HG03045 (cell line): ENCODE measurements at regions not wholly inside any gene's neighbourhood (a gene's known extent, or its start where the extent isn't known, plus 50 kb on each side); places are given as distances from the start of the nearest gene placed in this dataset.

Experiments
- ATAC-seq: cut with Tn5 transposase; IDR thresholded peaks from one replicate; pipeline ENCODE4 v1.9.1; 2021; ENCODE audit warnings: mild to moderate bottlenecking, moderate library complexity; ENCODE audit not compliant: unreplicated experiment

DNA sequence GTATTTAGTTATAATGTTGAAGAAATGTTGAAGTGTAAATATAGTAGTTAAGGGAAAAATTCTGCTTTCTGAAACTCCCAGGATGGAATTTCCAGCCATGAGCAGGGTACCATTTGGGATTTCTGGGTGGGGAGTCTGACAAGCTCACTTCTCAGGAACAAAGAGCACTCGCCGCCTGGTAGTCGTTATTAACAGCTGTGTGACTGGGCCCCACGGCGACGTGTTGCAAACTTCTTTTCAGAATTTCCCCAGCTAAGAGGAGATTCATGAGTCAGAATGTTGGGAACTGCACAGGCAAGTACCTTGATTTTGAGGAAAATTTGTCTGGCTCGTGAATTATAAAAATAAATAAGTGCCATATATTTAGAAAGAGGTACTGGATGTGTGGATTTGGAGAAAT, 103.7 kb downstream of the LACC1 start:
- no peak for ATAC-seq

DNA sequence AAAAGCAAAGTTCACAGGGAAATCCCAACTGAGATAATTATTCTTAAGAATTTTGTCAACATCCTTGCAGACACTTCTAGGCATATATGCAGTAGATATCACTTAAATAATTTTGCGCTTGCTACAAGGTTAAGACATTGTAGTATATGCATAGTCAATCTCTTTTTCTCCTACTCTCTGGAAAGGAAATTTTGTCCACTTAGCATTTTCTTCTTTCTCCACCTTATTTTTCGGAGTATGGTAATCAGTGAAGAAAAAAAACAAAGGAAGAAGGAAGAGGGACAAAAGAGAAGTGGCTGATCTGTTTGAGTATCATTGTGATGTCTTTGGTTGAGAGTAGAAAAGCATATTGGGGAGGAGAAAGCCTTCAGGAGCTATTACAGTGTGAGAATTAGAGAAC, 104.6 kb downstream of the LACC1 start:
- no peak for ATAC-seq

GRCh38 chr13:43985422-43986072, 105.8 kb downstream of the LACC1 start:
- ATAC-seq = no peak

GRCh38 chr13:43986421-43986981, 106.8 kb downstream of the LACC1 start:
- ATAC-seq = no peak

GRCh38 chr13:43988302-43988701, 108.6 kb downstream of the LACC1 start:
- ATAC-seq = no peak

DNA sequence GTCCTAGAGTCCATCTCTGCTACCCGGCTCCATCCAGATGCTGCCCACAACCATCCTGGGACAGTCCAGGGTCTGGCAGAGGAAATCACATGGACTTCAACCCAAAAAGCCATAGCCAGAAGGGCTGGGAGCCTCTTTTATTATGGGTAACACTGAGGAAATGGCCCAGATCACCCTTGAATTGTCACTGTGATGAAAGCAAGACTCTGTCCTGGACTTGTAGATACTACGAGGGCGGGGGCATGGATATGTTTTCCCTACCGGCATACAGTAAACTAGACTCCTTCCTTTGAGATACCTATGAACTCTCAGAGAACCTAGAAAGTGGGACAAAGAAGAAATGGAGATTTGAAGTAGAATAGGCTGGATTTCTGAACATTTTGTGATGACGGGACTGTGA, 110.3 kb downstream of the LACC1 start:
- ATAC-seq = no peak

DNA sequence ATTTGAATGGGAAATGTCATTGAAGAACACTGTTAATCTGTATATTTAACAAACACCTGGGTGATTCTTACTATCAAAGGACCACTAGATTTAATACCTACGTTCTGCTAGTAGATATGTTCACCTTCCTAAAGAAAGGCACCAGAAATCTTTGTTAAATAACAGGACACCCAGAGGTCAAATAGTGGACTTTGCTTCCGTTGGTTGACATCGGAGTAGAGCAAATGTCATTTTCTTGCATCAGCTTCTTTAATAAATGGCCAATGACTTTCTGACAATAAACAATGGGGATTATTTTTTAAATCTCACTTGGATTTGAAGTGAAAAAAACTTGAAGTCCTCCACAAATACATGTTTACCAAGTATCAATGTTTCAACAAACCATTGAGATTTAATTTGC, 111.1 kb downstream of the LACC1 start:
- ATAC-seq = no peak

- ATAC-seq = no peak
Measured at GRCh38 chr13:43991773-43992201, 112.1 kb downstream of the LACC1 start.

GRCh38 chr13:43992211-43992610, 112.5 kb downstream of the LACC1 start:
- no peak for ATAC-seq

DNA sequence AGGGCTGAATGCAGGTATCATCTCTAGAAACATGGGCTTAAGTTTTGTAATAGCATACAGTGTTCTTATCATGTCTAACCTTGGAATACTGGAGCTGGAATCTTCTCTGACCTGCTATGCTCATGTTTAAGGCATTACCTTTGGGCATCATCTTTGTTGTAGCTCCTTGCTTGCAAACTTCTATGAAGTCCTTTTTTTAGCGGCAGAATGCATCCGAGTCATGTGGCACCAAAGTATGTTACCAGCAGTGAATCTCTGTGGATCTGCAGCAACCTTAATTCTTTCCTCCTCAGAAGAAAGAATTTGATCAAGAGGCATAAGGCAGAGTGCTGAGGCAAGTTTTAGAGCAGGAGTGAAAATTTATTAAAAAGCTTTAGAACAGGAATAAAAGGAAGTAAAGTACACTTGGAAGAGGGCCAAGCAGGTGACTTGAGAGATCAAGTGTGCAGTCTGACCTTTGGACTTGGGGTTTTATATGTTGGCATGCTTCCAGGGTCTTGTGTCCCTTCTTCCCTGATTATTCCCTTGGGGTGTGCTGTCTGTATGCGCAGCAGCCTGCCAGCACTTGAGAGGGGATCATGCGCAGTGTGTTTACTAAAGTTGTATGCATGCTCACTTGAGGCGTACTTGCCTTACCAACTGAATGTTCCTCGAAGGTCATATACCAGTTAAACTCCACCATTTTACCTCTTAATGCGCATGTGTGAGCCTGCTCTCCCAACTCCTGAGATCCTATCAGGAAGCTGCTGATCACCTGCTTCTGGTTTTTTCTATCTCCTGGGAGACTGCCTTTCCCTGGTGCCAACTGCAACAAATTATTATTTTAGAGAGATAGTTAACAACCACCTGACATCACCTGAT, 115.5 kb downstream of the LACC1 start:
- ATAC-seq = no peak

GRCh38 chr13:43996221-43996620, 116.5 kb downstream of the LACC1 start:
- ATAC-seq = no peak

DNA sequence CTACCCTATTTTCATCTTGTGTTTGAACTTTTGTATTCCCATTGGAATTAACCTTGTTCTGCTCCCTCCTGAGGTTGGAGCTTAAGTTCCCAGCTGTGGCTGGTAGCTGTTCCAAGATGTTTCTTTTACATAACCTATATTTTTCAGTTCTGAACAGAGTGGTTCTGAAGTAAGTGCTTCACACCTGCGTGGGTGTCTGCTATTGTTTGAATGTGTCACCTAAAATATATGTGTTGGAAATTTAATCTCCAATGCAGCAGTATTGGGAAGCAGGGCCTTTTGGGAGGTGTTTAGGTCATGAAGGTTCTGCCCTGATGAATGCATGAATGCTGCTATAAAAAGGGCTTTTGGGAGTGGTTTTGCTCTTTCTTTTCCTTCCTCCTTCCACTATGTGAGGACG, 123.8 kb downstream of the LACC1 start:
- no peak for ATAC-seq

GRCh38 chr13:44004878-44005277, 125.2 kb downstream of the LACC1 start:
- no peak for ATAC-seq

- ATAC-seq = no peak
Measured at GRCh38 chr13:44007451-44007850, 127.7 kb downstream of the LACC1 start.

DNA sequence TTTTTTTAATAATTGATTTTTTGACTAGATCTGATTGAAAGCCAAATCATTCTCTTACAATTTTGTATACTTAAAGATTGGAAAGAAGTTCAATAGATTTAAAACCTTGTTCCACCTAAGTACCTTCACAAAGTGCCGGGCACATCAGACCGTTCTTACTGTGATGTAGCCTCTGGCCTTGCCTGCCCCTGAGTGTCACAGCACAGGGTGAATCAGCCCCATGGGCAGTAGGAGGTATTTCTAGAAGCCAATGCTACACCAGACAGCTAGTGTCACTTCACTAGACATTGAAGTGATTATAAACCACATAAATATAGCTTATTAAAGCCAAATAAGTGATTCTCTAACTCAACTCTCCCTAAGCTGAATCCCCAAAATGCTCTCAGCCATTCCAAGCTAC, 131.3 kb downstream of the LACC1 start:
- ATAC-seq = no peak

GRCh38 chr13:44012910-44013757, 133.4 kb downstream of the LACC1 start:
- no peak for ATAC-seq

DNA sequence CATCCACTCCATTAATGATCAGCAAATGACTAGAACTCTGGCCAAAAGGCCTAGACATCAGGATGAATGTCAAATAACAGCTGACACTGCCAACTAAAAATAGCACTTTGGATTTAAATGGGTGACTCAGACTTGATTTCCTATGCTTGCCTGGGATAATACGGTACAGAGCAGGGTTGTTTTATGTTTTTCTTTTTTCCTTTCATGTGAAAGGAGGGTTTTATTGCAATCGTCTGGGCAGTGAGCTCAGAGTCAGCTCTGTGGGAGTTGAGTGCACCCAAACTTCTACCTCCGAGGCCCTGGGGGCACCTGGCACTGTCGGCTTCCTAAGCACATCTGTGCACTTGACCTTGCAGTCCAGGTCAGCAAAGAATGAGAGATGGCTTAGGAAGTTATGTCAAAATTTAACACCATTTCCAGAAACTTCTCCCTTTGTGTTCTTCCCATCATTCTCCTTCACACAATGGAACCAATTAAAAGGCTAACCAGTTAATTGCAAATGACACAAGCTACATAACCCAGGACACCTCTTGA, 134.1 kb downstream of the LACC1 start:
- ATAC-seq = no peak

DNA sequence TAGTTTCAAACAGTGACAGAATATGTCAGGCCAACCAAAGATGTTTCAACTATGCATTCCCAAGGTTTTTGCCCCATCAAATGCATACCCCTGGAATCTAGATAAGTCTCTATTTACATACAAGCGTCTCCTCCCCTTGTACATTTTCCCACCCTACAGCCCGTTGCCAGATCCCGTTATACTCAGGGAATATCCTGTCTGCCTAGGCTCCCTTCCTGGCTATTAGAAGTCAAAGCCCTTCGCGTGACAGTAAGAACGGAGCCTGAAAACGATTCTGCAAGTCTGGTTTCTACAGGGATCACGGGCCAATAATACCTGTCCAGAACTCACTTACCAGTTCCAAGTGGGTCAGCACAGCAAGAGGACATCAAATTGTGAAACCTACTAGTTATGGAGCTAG, 134.8 kb downstream of the LACC1 start:
- ATAC-seq = no peak

- ATAC-seq = no peak
Measured at GRCh38 chr13:44015118-44015517, 135.4 kb downstream of the LACC1 start.

DNA sequence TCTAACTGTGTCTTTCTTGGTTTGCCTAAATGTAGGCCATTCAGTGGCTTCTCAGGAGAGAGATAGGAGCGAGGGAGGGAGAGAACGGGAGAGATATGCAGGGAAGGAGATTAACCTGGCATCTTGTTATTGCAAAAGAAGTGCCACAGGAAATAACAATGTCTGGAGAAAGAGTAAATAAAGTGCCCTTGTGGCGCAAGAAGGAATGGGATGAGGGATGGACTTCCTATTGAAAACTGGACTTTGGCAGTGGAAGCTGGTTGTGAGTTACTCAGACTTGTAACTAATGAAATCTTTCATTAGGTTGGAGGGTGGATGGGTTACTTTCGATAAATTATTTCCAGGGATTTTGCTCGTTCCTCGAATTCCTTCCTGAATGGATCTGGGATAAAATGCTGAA, 136.1 kb downstream of the LACC1 start:
- ATAC-seq = no peak

- no peak for ATAC-seq
Measured at GRCh38 chr13:44017756-44018309, 138.1 kb downstream of the LACC1 start.
